Neural cell (in vitro differentiated cells): ENCODE measurements at regions not wholly inside any gene's neighbourhood (a gene's known extent, or its start where the extent isn't known, plus 50 kb on each side); places are given as distances from the start of the nearest gene placed in this dataset.

Experiments used
- H2AFZ ChIP-seq: fragments of 200-600, 300-800 bp; sonication (generic), shearing (Covaris generic); 2 replicates; pipeline ENCODE4 v1.6.0; 2014; ENCODE audit warnings: low read depth, mild to moderate bottlenecking, antibody characterized with exemption, low read length, moderate library complexity
- H3F3A ChIP-seq: fragments of 200-600 bp; shearing (Covaris generic); 2 replicates; pipeline ENCODE4 v1.6.1; 2016; ENCODE audit warnings: mild to moderate bottlenecking, moderate library complexity, mixed read lengths, antibody characterized with exemption, low read length; ENCODE audit not compliant: insufficient read depth, poor library complexity, severe bottlenecking
- H3K27ac ChIP-seq: fragments of 200-600, 300-800 bp; sonication (generic), shearing (Covaris generic); 2 replicates; pipeline ENCODE4 v1.5.1; 2014; ENCODE audit warnings: mild to moderate bottlenecking, low read length, moderate library complexity
- H3K27me3 ChIP-seq: fragments of 300-800, 200-600 bp; sonication (generic), shearing (Covaris generic); 2 replicates; pipeline ENCODE4 v1.6.0; 2014; ENCODE audit warnings: mild to moderate bottlenecking, low read depth, low read length, moderate library complexity; ENCODE audit not compliant: insufficient read depth
- H3K36me3 ChIP-seq: fragments of 300-800, 200-600 bp; sonication (generic), shearing (Covaris generic); 2 replicates; pipeline ENCODE4 v1.5.1; 2014; ENCODE audit warnings: mild to moderate bottlenecking, antibody characterized with exemption, low read length, moderate library complexity; ENCODE audit not compliant: insufficient read depth
- H3K4me2 ChIP-seq: fragments of 300-800, 200-600 bp; sonication (generic), shearing (Covaris generic); 2 replicates; pipeline ENCODE4 v1.6.0; 2014; ENCODE audit warnings: mild to moderate bottlenecking, low read length
- H3K4me3 ChIP-seq: fragments of 300-800, 200-600 bp; sonication (generic), shearing (Covaris generic); 2 replicates; pipeline ENCODE4 v1.5.1; 2014; ENCODE audit warnings: mild to moderate bottlenecking, low read length, moderate library complexity
- H3K79me2 ChIP-seq: fragments of 200-600 bp; shearing (Covaris generic); replicated peaks from 2 replicates; pipeline ENCODE4 v1.6.0; 2014; ENCODE audit warnings: mild to moderate bottlenecking, low read length, moderate library complexity; ENCODE audit not compliant: insufficient read depth
- H3K9ac ChIP-seq: fragments of 300-800, 200-600 bp; sonication (generic), shearing (Covaris generic); 2 replicates; pipeline ENCODE4 v1.6.1; 2016; ENCODE audit warnings: mild to moderate bottlenecking, low read length, mixed read lengths
- H3K9me2 ChIP-seq: fragments of 200-600 bp; shearing (Covaris generic); 2 replicates; pipeline ENCODE4 v1.6.1; 2016; ENCODE audit warnings: mild to moderate bottlenecking, low read length, mixed read lengths; ENCODE audit not compliant: insufficient read depth
- H3K9me3 ChIP-seq: fragments of 200-600, 300-800 bp; sonication (generic), shearing (Covaris generic); 2 replicates; pipeline ENCODE4 v1.6.1; 2016; ENCODE audit warnings: mild to moderate bottlenecking, mixed run types, low read length, moderate library complexity, mixed read lengths
- H4K20me1 ChIP-seq: fragments of 200-600 bp; shearing (Covaris generic); 2 replicates; pipeline ENCODE4 v1.6.1; 2016; ENCODE audit warnings: mild to moderate bottlenecking, mixed run types; ENCODE audit not compliant: insufficient read depth
- EP300 ChIP-seq: fragments of 450-650 bp; conservative IDR thresholded peaks from 2 replicates; pipeline ENCODE4 v1.6.1; 2014; ENCODE audit warnings: antibody characterized with exemption, mild to moderate bottlenecking, moderate library complexity; ENCODE audit not compliant: poor library complexity, severe bottlenecking
- EZH2 ChIP-seq: fragments of 200-600, 300-800 bp; shearing (Covaris generic), sonication (generic); IDR thresholded peaks from 2 replicates; pipeline ENCODE4 v1.6.1; 2014; ENCODE audit warnings: antibody characterized with exemption, low read length, borderline replicate concordance, mild to moderate bottlenecking; ENCODE audit not compliant: insufficient read depth, poor library complexity, severe bottlenecking
- MXI1 ChIP-seq: fragments of 450-650 bp; conservative IDR thresholded peaks from 2 replicates; pipeline ENCODE4 v1.6.1; 2014; ENCODE audit warnings: antibody characterized with exemption, mild to moderate bottlenecking; ENCODE audit not compliant: poor library complexity, severe bottlenecking
- POLR2AphosphoS5 ChIP-seq: IDR thresholded peaks from 2 replicates; pipeline ENCODE4 v1.6.1; 2012
- RAD21 ChIP-seq: fragments of 450-650 bp; conservative IDR thresholded peaks from 2 replicates; pipeline ENCODE4 v1.6.1; 2014; ENCODE audit warnings: antibody characterized with exemption, mild to moderate bottlenecking, moderate library complexity
- SMC3 ChIP-seq: fragments of 450-650 bp; conservative IDR thresholded peaks from 2 replicates; pipeline ENCODE4 v1.6.1; 2014; ENCODE audit warnings: antibody characterized with exemption, mild to moderate bottlenecking, moderate library complexity; ENCODE audit not compliant: poor library complexity
- TAF1 ChIP-seq: IDR thresholded peaks from 2 replicates; pipeline ENCODE4 v1.6.1; 2012; ENCODE audit warnings: low read depth
- TF ChIP-seq, protein P1 (sequence below): IDR thresholded peaks from 2 replicates; pipeline ENCODE4 v1.6.1; 2012; ENCODE audit warnings: borderline replicate concordance
- TF ChIP-seq, protein P2 (sequence below): fragments of 450-650 bp; IDR thresholded peaks from 2 replicates; pipeline ENCODE4 v1.5.1; 2014; ENCODE audit warnings: antibody characterized with exemption, mild to moderate bottlenecking, moderate library complexity; ENCODE audit not compliant: poor library complexity, severe bottlenecking

DNA sequence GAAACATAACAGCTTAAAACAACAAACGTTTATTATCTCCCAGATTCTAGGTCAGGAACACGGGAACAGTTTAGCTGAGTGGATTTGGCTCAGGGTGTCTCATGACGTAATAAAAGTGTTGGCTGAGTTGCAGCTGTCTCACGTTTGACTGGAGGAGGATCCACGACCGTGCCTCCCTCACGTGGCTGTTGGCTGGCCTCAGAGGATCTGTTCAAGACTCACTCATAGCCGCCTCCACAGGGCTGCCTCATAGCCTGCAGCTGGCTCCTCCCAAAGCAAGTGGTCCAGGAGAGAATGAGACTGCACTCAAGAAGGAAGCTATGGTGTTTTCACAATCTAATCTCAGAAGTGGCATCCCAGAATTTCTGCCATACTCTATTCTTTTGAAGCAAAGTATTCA, 167.1 kb downstream of the RPRM start:
- Histone ChIP-seq H3K4me2 (no peak overlapping the region), H3K27ac (no peak overlapping the region), H3K27me3 (no peaks in the 10 kb centered on the region), H3F3A (no peaks in the 10 kb centered on the region), H3K9me2 (no peaks in the 10 kb centered on the region), H3K4me3 (no peak overlapping the region), H4K20me1 (no peaks in the 10 kb centered on the region), H3K9ac (no peak overlapping the region), H3K36me3 (no peaks in the 10 kb centered on the region), H3K9me3 (no peaks in the 10 kb centered on the region), H2AFZ (no peak overlapping the region), H3K79me2 (no peaks in the 10 kb centered on the region)
- TF ChIP-seq EP300 (no peak), RAD21 (no peak), MXI1 (no peak), TAF1 (no peak)

DNA sequence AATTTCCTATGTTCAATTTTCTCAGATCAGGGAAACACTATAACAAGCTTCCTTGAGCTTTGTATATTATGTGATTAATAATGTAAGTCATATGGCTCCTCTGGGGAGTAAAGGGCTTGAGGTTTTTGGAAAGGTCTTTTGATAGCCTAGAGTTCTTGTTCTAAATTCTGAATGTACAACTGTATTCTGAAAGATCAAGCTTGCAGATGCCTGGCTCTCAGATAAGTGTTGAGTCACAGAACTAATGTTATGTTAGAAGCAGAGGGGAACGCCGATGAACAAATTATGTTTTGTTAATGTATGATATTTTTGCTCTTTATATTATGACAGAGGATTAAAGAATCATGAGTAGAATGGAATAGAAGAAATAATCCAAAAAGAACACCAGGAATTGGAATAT, 170.1 kb downstream of the RPRM start:
- no peaks in the 10 kb centered on the region for H3K9me3 ChIP-seq
- no peaks in the 10 kb centered on the region for H3K9me2 ChIP-seq
- H3F3A ChIP-seq, result no peaks in the 10 kb centered on the region
- no peaks in the 10 kb centered on the region for H3K79me2 ChIP-seq
- no peak overlapping the region for H3K9ac ChIP-seq
- no peaks in the 10 kb centered on the region for H4K20me1 ChIP-seq
- H3K36me3 ChIP-seq, result no peaks in the 10 kb centered on the region
- no peak overlapping the region for H3K4me2 ChIP-seq
- TF ChIP-seq POLR2AphosphoS5 (no peak), EZH2 (no peak), EP300 (no peak), MXI1 (no peak), SMC3 (no peak), RAD21 (no peak), TAF1 (no peak)
- TF ChIP-seq, protein P1, sequence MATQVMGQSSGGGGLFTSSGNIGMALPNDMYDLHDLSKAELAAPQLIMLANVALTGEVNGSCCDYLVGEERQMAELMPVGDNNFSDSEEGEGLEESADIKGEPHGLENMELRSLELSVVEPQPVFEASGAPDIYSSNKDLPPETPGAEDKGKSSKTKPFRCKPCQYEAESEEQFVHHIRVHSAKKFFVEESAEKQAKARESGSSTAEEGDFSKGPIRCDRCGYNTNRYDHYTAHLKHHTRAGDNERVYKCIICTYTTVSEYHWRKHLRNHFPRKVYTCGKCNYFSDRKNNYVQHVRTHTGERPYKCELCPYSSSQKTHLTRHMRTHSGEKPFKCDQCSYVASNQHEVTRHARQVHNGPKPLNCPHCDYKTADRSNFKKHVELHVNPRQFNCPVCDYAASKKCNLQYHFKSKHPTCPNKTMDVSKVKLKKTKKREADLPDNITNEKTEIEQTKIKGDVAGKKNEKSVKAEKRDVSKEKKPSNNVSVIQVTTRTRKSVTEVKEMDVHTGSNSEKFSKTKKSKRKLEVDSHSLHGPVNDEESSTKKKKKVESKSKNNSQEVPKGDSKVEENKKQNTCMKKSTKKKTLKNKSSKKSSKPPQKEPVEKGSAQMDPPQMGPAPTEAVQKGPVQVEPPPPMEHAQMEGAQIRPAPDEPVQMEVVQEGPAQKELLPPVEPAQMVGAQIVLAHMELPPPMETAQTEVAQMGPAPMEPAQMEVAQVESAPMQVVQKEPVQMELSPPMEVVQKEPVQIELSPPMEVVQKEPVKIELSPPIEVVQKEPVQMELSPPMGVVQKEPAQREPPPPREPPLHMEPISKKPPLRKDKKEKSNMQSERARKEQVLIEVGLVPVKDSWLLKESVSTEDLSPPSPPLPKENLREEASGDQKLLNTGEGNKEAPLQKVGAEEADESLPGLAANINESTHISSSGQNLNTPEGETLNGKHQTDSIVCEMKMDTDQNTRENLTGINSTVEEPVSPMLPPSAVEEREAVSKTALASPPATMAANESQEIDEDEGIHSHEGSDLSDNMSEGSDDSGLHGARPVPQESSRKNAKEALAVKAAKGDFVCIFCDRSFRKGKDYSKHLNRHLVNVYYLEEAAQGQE, result no peak
- TF ChIP-seq, protein P2, sequence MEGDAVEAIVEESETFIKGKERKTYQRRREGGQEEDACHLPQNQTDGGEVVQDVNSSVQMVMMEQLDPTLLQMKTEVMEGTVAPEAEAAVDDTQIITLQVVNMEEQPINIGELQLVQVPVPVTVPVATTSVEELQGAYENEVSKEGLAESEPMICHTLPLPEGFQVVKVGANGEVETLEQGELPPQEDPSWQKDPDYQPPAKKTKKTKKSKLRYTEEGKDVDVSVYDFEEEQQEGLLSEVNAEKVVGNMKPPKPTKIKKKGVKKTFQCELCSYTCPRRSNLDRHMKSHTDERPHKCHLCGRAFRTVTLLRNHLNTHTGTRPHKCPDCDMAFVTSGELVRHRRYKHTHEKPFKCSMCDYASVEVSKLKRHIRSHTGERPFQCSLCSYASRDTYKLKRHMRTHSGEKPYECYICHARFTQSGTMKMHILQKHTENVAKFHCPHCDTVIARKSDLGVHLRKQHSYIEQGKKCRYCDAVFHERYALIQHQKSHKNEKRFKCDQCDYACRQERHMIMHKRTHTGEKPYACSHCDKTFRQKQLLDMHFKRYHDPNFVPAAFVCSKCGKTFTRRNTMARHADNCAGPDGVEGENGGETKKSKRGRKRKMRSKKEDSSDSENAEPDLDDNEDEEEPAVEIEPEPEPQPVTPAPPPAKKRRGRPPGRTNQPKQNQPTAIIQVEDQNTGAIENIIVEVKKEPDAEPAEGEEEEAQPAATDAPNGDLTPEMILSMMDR, result no peak
- H3K4me3 ChIP-seq, result no peak overlapping the region
- H3K27me3 ChIP-seq, result no peaks in the 10 kb centered on the region
- no peak overlapping the region for H3K27ac ChIP-seq
- no peak overlapping the region for H2AFZ ChIP-seq

DNA sequence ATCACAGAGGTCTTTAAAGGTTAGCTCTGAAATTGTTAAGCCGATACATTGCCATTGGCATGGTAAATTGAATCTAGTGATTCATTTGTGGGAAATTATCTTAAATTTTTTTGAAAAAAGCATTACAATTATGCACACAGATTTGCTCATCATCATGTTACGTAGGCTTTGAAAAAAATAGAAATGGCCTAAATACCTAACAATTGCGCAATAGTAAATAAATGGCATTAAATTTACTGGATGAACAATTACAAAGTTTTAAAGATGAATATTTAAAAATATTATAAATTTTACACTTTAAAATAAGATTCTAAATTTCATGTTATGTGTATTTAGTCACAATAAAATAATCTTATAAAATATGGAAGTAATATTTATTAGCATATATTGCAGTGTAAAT, 171.3 kb downstream of the RPRM start:
- Histone ChIP-seq H3K9ac (no peak overlapping the region), H3K9me3 (no peaks in the 10 kb centered on the region), H3K27me3 (no peaks in the 10 kb centered on the region), H3K79me2 (no peaks in the 10 kb centered on the region), H4K20me1 (no peaks in the 10 kb centered on the region), H3K36me3 (no peaks in the 10 kb centered on the region), H3K4me2 (no peak overlapping the region), H3K4me3 (no peak overlapping the region), H3K9me2 (no peaks in the 10 kb centered on the region), H2AFZ (no peak overlapping the region), H3F3A (no peaks in the 10 kb centered on the region), H3K27ac (no peak overlapping the region)
- TF ChIP-seq MXI1, result no peak
- no peak for TF ChIP-seq RAD21
- TF ChIP-seq POLR2AphosphoS5, result no peak
- TF ChIP-seq, protein P1, result no peak
- no peak for TF ChIP-seq TAF1
- TF ChIP-seq SMC3, result no peak
- TF ChIP-seq, protein P2, result no peak
- TF ChIP-seq EP300, result no peak
- TF ChIP-seq EZH2, result no peak
